Duodenal mucosa (tissue), 2 donors: ENCODE measurements at regions not wholly inside any gene's neighbourhood (a gene's known extent, or its start where the extent isn't known, plus 50 kb on each side); places are given as distances from the start of the nearest gene placed in this dataset.
"Not testable (repeated sequence)": the region's sequence is repeated elsewhere in the genome, so short reads cannot be mapped to it uniquely, and the experiment has no call there.

Experiments
- H3K27ac ChIP-seq: one replicate; pipeline ENCODE4 v1.7.0; 2013; ENCODE audit warnings: low read depth, low read length
- H3K27me3 ChIP-seq, 2 donors: one replicate each; pipeline ENCODE4 v1.7.0; 2013; ENCODE audit warnings: low read length in 2 of 2, control low read depth in 1 of 2; ENCODE audit not compliant: insufficient read depth in 2 of 2, control insufficient read depth in 1 of 2
- H3K36me3 ChIP-seq, 2 donors: one replicate each; pipeline ENCODE4 v1.7.0; 2013; ENCODE audit warnings: low read length in 2 of 2, control low read depth in 1 of 2; ENCODE audit not compliant: insufficient read depth in 2 of 2, control insufficient read depth in 1 of 2
- H3K4me1 ChIP-seq, 2 donors: one replicate each; pipeline ENCODE4 v1.7.0; 2013; ENCODE audit warnings: low read length in 2 of 2, control low read depth in 1 of 2; ENCODE audit not compliant: insufficient read depth in 2 of 2, control insufficient read depth in 1 of 2
- H3K4me3 ChIP-seq, 2 donors: one replicate each; pipeline ENCODE4 v1.7.0; 2013; ENCODE audit warnings: low read length in 2 of 2, low read depth in 1 of 2
- H3K9ac ChIP-seq, 2 donors: one replicate each; pipeline ENCODE4 v1.7.0; 2013; ENCODE audit warnings: low read length in 2 of 2, low read depth in 1 of 2
- H3K9me3 ChIP-seq, 2 donors: one replicate each; pipeline ENCODE4 v1.7.0; 2013; ENCODE audit warnings: low read length in 2 of 2, control low read depth in 1 of 2; ENCODE audit not compliant: control insufficient read depth in 1 of 2

- H3K9ac ChIP-seq, H3K27me3 ChIP-seq, H3K4me3 ChIP-seq: not testable (repeated sequence)
These were observed 53.6 kb downstream of the SRGAP2 start for GRCh38 chr1:206256935-206257334.

GRCh38 chr1:206261473-206261872, 58.1 kb downstream of the SRGAP2 start:
- H3K9ac ChIP-seq, H3K36me3 ChIP-seq, H3K4me3 ChIP-seq, H3K27ac ChIP-seq, H3K27me3 ChIP-seq, H3K9me3 ChIP-seq, H3K4me1 ChIP-seq: not testable (repeated sequence)

More at GRCh38 chr1:206256935-206257334, 53.6 kb downstream of the SRGAP2 start:
- H3K4me1 ChIP-seq, H3K36me3 ChIP-seq, H3K9me3 ChIP-seq, H3K27ac ChIP-seq: not testable (repeated sequence)

GRCh38 chr1:206262424-206262823, 59.1 kb downstream of the SRGAP2 start:
- not testable (repeated sequence) for H3K27me3 ChIP-seq, H3K9ac ChIP-seq, H3K4me3 ChIP-seq, H3K4me1 ChIP-seq, H3K36me3 ChIP-seq, H3K27ac ChIP-seq, H3K9me3 ChIP-seq

- H3K9ac ChIP-seq, H3K4me3 ChIP-seq, H3K27ac ChIP-seq, H3K9me3 ChIP-seq, H3K36me3 ChIP-seq, H3K4me1 ChIP-seq, H3K27me3 ChIP-seq: not testable (repeated sequence)
These were observed 61.6 kb downstream of the SRGAP2 start for GRCh38 chr1:206264916-206265315.

- H3K36me3 ChIP-seq, H3K4me3 ChIP-seq, H3K9ac ChIP-seq, H3K9me3 ChIP-seq, H3K27ac ChIP-seq, H3K27me3 ChIP-seq, H3K4me1 ChIP-seq: not testable (repeated sequence)
These were observed 67.8 kb downstream of the SRGAP2 start for GRCh38 chr1:206271153-206271552.

GRCh38 chr1:206273104-206273503, 69.8 kb downstream of the SRGAP2 start:
- not testable (repeated sequence) for H3K27me3 ChIP-seq, H3K9me3 ChIP-seq, H3K4me3 ChIP-seq, H3K9ac ChIP-seq, H3K36me3 ChIP-seq, H3K27ac ChIP-seq, H3K4me1 ChIP-seq

- not testable (repeated sequence) for H3K27me3 ChIP-seq, H3K4me1 ChIP-seq, H3K36me3 ChIP-seq, H3K9me3 ChIP-seq, H3K4me3 ChIP-seq, H3K27ac ChIP-seq, H3K9ac ChIP-seq
These were observed 72.8 kb downstream of the SRGAP2 start for GRCh38 chr1:206276143-206276542.

- not testable (repeated sequence) for H3K9me3 ChIP-seq, H3K27ac ChIP-seq, H3K27me3 ChIP-seq, H3K4me3 ChIP-seq, H3K36me3 ChIP-seq, H3K9ac ChIP-seq, H3K4me1 ChIP-seq
These were observed 75.3 kb downstream of the SRGAP2 start for GRCh38 chr1:206278683-206279082.

GRCh38 chr1:206280683-206281082, 77.3 kb downstream of the SRGAP2 start:
- not testable (repeated sequence) for H3K27ac ChIP-seq, H3K4me3 ChIP-seq, H3K36me3 ChIP-seq, H3K9ac ChIP-seq, H3K4me1 ChIP-seq, H3K27me3 ChIP-seq, H3K9me3 ChIP-seq

GRCh38 chr1:206281912-206282654, 78.7 kb downstream of the SRGAP2 start:
- H3K27ac ChIP-seq, H3K4me1 ChIP-seq, H3K4me3 ChIP-seq: not testable (repeated sequence)

More at GRCh38 chr1:206281912-206282654, 78.7 kb downstream of the SRGAP2 start:
- H3K36me3 ChIP-seq, H3K9ac ChIP-seq, H3K27me3 ChIP-seq, H3K9me3 ChIP-seq: not testable (repeated sequence)
